NCI-H748 (cell line): ENCODE measurements at regions not wholly inside any gene's neighbourhood (a gene's known extent, or its start where the extent isn't known, plus 50 kb on each side); places are given as distances from the start of the nearest gene placed in this dataset.
"Not testable (repeated sequence)": the region's sequence is repeated elsewhere in the genome, so short reads cannot be mapped to it uniquely, and the experiment has no call there.

Experiments
- DNase-seq: peaks from one replicate; lab custom pipeline; 2025; ENCODE audit not compliant: unreplicated experiment; lab: John Stamatoyannopoulos, UW

- no peak for DNase-seq
Observed at GRCh38 chr10:62696798-62697197, 107.7 kb upstream of the ADO start.

GRCh38 chr10:62699148-62699547 lies 105.4 kb upstream of the ADO start:
- no peak for DNase-seq

DNA sequence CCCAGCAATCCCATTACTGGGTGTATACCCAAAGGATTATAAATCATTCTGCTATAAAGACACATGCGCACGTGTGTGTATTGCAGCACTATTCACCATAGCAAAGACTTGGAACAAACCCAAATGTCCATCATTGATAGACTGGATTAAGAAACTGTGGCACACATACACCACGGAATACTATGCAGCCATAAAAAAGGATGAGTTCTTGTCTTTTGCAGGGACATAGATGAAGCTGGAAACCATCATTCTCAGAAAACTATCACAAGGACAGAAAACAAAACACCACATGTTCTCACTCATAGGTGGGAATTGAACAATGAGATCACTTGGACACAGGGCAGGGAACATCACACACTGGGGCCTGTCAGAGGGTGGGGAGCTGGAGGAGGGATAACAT lies 100.4 kb upstream of the ADO start:
- not testable (repeated sequence) for DNase-seq

- no peak for DNase-seq
Observed at GRCh38 chr10:62705789-62706188, 98.7 kb upstream of the ADO start.

DNA sequence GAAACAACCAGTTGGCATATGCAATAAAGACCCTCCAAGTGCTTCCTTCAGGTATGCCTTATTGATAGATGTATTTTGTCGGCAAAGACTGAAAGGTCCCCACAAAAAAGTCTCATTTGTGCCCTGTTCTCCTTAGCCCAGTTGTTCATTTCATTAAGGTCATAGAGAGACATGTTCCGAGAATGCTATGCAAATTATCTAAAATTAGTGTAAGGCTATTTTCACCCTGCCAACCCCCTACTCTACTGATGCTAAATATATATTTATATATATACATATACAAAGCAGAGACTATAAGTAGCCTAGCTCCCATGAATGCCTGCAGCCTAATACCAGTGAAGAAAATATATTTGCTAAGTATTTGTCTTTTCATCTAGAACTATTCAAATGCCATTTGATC lies 96.7 kb upstream of the ADO start:
- DNase-seq = no peak

- no peak for DNase-seq
Observed at GRCh38 chr10:62708569-62708968, 96.0 kb upstream of the ADO start.

DNA sequence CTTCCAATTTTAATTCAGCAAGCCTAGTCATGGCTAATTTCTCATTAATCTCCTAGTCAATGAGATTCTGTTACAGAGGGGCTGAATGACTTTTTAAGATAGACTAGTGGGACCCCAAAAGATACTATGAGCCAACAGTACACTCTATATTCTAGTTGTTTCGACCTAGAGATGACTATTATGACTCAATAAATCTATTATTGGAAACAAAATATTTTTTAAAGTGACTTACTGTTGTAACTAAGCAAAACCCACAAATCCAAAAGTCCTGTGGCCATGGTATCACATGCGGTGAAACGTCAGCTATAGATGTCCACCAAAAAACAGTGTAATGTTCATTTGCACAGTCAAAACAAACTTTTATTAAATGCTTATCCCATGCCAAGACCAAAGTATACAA lies 95.3 kb upstream of the ADO start:
- DNase-seq = no peak

DNA sequence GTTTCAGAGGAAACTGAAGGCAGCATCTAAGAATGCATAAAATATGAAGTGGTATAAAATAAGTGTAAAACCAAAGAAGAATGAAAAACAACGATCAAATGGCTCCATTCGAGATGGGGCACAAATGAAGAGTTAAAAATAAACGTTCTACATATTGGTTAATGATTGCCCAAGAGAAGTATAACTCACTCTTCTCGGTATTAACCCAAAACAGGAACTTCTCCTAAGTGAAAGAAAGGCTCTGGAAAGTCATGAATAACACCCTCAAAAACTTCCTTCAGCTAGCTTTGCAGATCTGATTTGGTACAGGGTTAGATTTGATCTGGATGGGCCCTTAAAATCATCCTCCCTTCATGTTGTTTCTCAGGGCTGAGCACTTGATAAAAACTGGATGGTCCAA lies 94.3 kb upstream of the ADO start:
- DNase-seq = no peak

DNA sequence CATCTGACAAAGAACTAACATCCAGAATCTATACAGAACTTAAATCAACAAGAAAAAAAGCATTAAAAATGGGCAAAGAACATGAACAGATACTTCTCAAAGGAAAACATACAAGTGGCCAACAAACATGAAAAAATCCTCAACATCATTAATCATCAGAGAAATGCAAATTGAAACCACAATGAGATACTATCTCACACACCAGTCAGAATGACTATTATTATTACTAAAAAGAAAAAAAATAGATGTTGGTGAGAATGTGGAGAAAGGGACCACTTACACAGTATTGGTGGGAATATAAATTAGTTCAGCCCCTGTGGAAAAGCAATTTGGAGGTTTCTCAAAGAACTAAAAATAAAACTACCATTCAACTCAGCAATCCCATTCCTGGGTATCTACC lies 89.1 kb upstream of the ADO start:
- DNase-seq = no peak

DNA sequence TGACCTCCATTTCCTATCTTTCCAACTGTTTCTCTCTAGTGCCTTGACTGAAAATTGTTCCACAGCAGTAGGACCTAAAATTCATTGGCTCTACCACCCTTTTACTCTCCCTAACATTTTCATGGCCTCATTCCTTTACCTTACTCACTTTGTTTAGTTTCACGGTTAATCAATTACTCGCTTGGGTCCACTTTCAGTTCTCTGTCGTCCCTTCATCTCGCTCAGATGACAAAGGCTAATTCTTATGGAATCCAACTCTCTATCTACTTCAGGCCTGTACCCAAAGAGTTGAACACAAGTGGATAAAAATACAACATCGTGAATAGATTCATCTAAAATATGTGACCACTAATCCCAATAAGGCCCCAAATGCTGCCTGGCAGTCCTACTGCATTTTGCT lies 85.9 kb upstream of the ADO start:
- DNase-seq = no peak

- DNase-seq = no peak
Observed at GRCh38 chr10:62719061-62719460, 85.5 kb upstream of the ADO start.

DNA sequence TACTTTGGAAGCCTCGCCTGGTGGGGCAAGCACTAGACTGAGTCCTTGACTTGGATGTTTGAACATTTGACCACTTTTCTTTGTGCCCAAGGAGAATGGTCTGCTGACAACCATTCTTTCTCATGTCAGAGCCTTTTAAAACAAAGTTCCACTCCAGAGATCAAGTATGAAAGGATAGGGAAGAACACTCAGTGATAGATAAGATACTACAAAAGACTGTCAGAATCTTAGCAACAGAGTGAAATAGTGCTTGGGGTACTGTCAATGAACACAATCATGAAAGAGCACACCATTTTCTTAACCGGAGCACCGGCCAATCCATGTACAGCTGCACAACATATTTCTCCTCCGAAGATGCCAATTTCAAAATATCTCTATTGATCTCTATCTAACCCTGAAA lies 82.8 kb upstream of the ADO start:
- no peak for DNase-seq

- no peak for DNase-seq
Observed at GRCh38 chr10:62723375-62723774, 81.1 kb upstream of the ADO start.

DNA sequence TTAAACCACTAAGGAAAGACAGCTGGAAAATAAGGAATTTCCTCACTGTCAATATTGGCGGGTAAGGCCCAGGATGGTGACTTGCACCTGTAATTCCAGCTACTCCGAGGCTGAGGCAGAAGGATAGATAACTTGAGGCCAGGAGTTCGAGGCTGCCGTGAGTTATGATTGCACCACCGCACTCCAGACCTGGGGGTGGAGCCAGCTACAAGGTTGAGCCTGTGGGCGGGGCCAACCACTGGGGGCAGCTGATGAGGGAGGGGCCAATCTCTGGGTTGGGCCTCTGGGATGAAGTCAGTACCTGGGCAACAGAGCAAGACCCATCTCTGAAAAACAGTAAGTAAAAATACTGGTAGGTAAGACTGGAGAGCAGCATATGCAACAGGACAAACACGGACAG lies 80.1 kb upstream of the ADO start:
- no peak for DNase-seq

DNA sequence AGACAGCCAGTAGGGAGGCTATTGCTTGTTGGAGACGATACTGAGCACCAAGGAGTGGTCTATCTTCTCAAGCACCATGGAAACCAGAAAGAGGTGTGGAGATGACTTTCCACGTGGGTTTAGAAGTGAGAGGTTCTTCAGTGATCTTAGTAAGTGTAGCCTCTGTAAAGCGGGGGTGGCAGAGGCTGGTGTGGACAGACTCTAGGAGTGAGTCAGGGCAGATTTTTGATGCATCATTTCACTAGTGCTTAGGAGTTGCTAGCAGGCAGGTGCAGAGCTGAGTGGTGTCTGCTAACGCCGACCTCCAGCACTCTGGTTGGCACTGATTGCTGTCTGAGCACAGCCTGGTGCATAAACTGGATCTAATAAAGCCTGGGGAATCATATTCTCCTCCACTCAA lies 78.4 kb upstream of the ADO start:
- no peak for DNase-seq

DNA sequence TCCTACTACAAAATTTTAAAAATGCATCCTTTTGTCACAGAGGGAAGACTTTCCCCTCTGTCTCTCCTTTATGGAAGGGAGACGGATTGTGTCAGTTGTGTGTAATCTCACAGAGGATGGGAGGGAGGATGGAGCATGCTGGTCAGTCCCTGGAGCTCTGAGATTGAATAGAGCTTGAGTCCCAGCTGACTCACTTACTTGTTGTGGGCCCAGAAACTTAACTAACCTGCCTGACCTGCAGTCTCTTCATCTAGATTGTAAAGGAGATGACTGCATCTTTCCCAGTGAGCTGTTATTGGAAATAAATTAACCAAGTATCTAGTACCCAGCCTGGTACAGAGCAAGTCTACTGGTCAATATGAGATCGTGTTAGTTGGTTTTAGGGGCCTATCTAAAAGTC lies 77.9 kb upstream of the ADO start:
- DNase-seq = no peak

GRCh38 chr10:62727934-62728333 lies 76.6 kb upstream of the ADO start:
- no peak for DNase-seq

GRCh38 chr10:62728479-62728878 lies 76.0 kb upstream of the ADO start:
- no peak for DNase-seq

GRCh38 chr10:62732841-62733653 lies 71.5 kb upstream of the ADO start:
- no peak for DNase-seq

GRCh38 chr10:62733654-62734293 lies 70.7 kb upstream of the ADO start:
- no peak for DNase-seq

DNA sequence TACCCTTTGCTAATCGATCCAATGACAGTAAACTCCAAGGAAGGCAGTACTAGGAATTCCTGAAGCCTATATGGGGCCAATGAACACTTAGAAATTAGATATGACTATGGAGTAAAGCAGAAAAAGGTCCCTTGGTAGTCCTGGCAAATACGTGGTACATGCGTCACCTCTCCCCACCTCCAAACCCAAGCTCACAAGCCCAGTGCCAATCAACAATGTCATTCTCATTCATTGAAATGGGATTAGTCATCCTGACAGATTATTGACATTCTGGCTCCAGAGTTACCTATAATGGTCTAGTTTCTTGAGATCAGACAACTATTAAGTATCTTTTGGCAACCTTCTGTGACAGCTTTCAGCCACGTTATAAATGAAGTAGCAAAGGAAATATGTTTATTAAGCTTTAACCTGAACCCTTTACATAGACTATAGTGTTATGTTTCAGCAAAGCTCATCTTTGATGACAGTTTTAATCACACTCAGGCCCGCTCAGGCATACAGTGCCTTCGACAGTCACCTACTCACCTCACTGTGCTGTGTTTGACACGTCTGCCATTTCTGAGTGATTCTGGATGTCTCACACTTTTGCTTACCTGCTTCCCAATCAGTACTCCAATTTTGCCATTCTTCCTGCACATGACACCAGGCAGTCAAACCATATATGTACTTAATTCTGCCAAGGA lies 69.6 kb upstream of the ADO start:
- no peak for DNase-seq

- DNase-seq = no peak
Observed at GRCh38 chr10:62735464-62736167, 68.9 kb upstream of the ADO start.
